ENCODE measurements at regions not wholly inside any gene's neighbourhood (a gene's known extent, or its start where the extent isn't known, plus 50 kb on each side); places are given as distances from the start of the nearest gene placed in this dataset.

- H3K4me3 ChIP-seq (ENCODE audit: low read length) = no peak overlapping the region
- H3K36me3 Mint-ChIP-seq = no peaks in the 10 kb centered on the region
- no peak overlapping the region for H3K27ac ChIP-seq (ENCODE audit: low read depth, low read length)
- no peaks in the 10 kb centered on the region for H3K36me3 ChIP-seq (ENCODE audit: control insufficient read depth in 2 of 3, insufficient read depth in 3 of 3, low read length in 3 of 3)
- H3K27me3 Mint-ChIP-seq = peaks cover 0 to 7% (median 0%) of the 10 kb centered on the region in 5 donors
- no peaks in the 10 kb centered on the region for H3K27me3 ChIP-seq (ENCODE audit: control insufficient read depth in 2 of 2, insufficient read depth in 2 of 2, low read length in 2 of 2)
- H3K4me1 Mint-ChIP-seq = peaks cover 0 to 2% (median 0%) of the 10 kb centered on the region in 7 donors
- H3K9me3 Mint-ChIP-seq = peaks cover 0 to 3% (median 0%) of the 10 kb centered on the region in 11 donors
- ATAC-seq (no peak), DNase-seq (no peak)
- intact Hi-C loops (cut with micrococcal nuclease) = no loop called here
- no peaks in the 10 kb centered on the region for H3K9me3 ChIP-seq (ENCODE audit: control insufficient read depth in 2 of 3, low read length in 3 of 3)
- no peak overlapping the region for H3K4me3 Mint-ChIP-seq
- CTCF ChIA-PET = no interaction called here
- no peaks in the 10 kb centered on the region for H3K4me1 ChIP-seq (ENCODE audit: control insufficient read depth in 2 of 2, insufficient read depth in 2 of 2, low read length in 2 of 2)
- H3K27ac Mint-ChIP-seq = no peak overlapping the region
- POLR2A ChIA-PET = no interaction called here
Measured at GRCh38 chr5:68084396-68084795, 131.2 kb upstream of the PIK3R1 start.

DNA sequence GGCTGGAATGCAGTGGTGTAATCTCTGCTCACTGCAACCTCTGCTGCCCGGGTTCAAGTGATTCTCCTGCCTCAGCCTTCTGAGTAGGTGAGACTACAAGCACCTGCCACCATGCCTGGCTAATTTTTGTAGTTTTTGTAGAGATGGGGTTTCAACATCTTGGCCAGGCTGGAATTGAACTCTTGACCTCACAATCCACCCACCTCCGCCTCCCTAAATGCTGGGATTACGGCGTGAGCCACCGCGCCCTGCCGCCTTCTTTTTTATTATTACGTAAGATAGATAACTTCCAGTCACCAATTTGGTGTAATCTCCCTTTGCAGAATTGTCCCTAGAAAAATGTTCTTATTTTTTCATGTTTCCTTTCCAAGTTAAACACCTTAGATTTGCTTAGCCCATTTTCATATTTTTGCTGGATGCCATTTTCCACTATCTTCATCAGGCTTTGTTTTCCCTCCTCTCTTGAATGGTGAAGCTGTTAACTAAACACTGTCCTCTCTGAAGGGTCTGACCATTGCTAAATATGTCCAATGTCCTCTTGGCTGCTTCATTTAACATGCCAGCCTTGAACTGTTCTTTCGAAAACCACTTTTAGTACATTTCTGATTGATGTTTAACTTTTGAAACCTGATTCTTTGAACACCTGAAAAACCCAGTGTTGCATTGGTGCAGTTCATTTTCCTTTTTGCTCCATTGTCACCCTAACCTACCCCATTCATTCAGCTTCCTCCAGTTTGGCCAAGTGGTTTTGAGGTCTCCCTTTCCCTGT, 135.1 kb upstream of the PIK3R1 start:
- H3K4me1 ChIP-seq (ENCODE audit: control insufficient read depth in 2 of 2, insufficient read depth in 2 of 2, low read length in 2 of 2) = no peaks in the 10 kb centered on the region
- H3K27ac ChIP-seq (ENCODE audit: low read depth, low read length) = no peak overlapping the region
- H3K9me3 Mint-ChIP-seq = peaks cover 0 to 3% (median 0%) of the 10 kb centered on the region in 11 donors
- H3K27me3 ChIP-seq (ENCODE audit: control insufficient read depth in 2 of 2, insufficient read depth in 2 of 2, low read length in 2 of 2) = no peaks in the 10 kb centered on the region
- peak overlapping the region in 1 of 9 donors; percentile 6 for H3K27ac Mint-ChIP-seq
- H3K36me3 Mint-ChIP-seq = no peaks in the 10 kb centered on the region
- no peaks in the 10 kb centered on the region for H3K36me3 ChIP-seq (ENCODE audit: control insufficient read depth in 2 of 3, insufficient read depth in 3 of 3, low read length in 3 of 3)
- intact Hi-C loops (cut with micrococcal nuclease) = no loop called here
- peaks cover 0 to 7% (median 0%) of the 10 kb centered on the region in 5 donors for H3K27me3 Mint-ChIP-seq
- H3K4me3 Mint-ChIP-seq = no peak overlapping the region
- ChIA-PET CTCF (no interaction called here), POLR2A (no interaction called here)
- no peaks in the 10 kb centered on the region for H3K9me3 ChIP-seq (ENCODE audit: control insufficient read depth in 2 of 3, low read length in 3 of 3)
- no peak overlapping the region for H3K4me3 ChIP-seq (ENCODE audit: low read length)
- peaks cover 0 to 2% (median 0%) of the 10 kb centered on the region in 7 donors for H3K4me1 Mint-ChIP-seq
- DNase-seq (no peak), ATAC-seq (no peak)

GRCh38 chr5:68077349-68077894, 138.1 kb upstream of the PIK3R1 start:
- H3K27me3 ChIP-seq (ENCODE audit: control insufficient read depth in 2 of 2, insufficient read depth in 2 of 2, low read length in 2 of 2) = no peaks in the 10 kb centered on the region
- no peaks in the 10 kb centered on the region for H3K9me3 ChIP-seq (ENCODE audit: control insufficient read depth in 2 of 3, low read length in 3 of 3)
- ATAC-seq (no peak), DNase-seq (no peak)
- H3K27ac Mint-ChIP-seq = no peak overlapping the region
- CTCF ChIA-PET = no interaction called here
- H3K27ac ChIP-seq (ENCODE audit: low read depth, low read length) = no peak overlapping the region
- H3K27me3 Mint-ChIP-seq = peaks cover 0 to 4% (median 0%) of the 10 kb centered on the region in 5 donors
- no peak overlapping the region for H3K4me3 Mint-ChIP-seq
- H3K4me1 Mint-ChIP-seq = peaks cover 0 to 2% (median 0%) of the 10 kb centered on the region in 7 donors
- H3K36me3 Mint-ChIP-seq = no peaks in the 10 kb centered on the region
- no peak overlapping the region for H3K4me3 ChIP-seq (ENCODE audit: low read length)
- intact Hi-C loops (cut with micrococcal nuclease) = no loop called here
- no peaks in the 10 kb centered on the region for H3K9me3 Mint-ChIP-seq
- no peaks in the 10 kb centered on the region for H3K36me3 ChIP-seq (ENCODE audit: control insufficient read depth in 2 of 3, insufficient read depth in 3 of 3, low read length in 3 of 3)
- no peaks in the 10 kb centered on the region for H3K4me1 ChIP-seq (ENCODE audit: control insufficient read depth in 2 of 2, insufficient read depth in 2 of 2, low read length in 2 of 2)
- POLR2A ChIA-PET = no interaction called here

- Mint-ChIP-seq H3K4me3 (no peak overlapping the region), H3K27ac (no peak overlapping the region), H3K27me3 (no peaks in the 10 kb centered on the region), H3K4me1 (no peaks in the 10 kb centered on the region), H3K36me3 (no peaks in the 10 kb centered on the region), H3K9me3 (no peaks in the 10 kb centered on the region)
- no peaks in the 10 kb centered on the region for H3K27me3 ChIP-seq (ENCODE audit: control insufficient read depth in 2 of 2, insufficient read depth in 2 of 2, low read length in 2 of 2)
- no peak overlapping the region for H3K27ac ChIP-seq (ENCODE audit: low read depth, low read length)
- H3K4me3 ChIP-seq (ENCODE audit: low read length) = no peak overlapping the region
- H3K9me3 ChIP-seq (ENCODE audit: control insufficient read depth in 2 of 3, low read length in 3 of 3) = no peaks in the 10 kb centered on the region
- ATAC-seq = no peak
- ChIA-PET CTCF (no interaction called here), POLR2A (no interaction called here)
- H3K36me3 ChIP-seq (ENCODE audit: control insufficient read depth in 2 of 3, insufficient read depth in 3 of 3, low read length in 3 of 3) = no peaks in the 10 kb centered on the region
- intact Hi-C loops (cut with micrococcal nuclease) = no loop called here
- H3K4me1 ChIP-seq (ENCODE audit: control insufficient read depth in 2 of 2, insufficient read depth in 2 of 2, low read length in 2 of 2) = no peaks in the 10 kb centered on the region
- DNase-seq = no peak
Measured at GRCh38 chr5:68074633-68075032, 140.9 kb upstream of the PIK3R1 start.

- Mint-ChIP-seq H3K27ac (no peak overlapping the region), H3K9me3 (no peaks in the 10 kb centered on the region), H3K4me1 (no peaks in the 10 kb centered on the region), H3K4me3 (no peak overlapping the region), H3K36me3 (no peaks in the 10 kb centered on the region), H3K27me3 (no peaks in the 10 kb centered on the region)
- Histone ChIP-seq H3K9me3 (ENCODE audit: control insufficient read depth in 2 of 3, low read length in 3 of 3) (no peaks in the 10 kb centered on the region), H3K4me1 (ENCODE audit: control insufficient read depth in 2 of 2, insufficient read depth in 2 of 2, low read length in 2 of 2) (no peaks in the 10 kb centered on the region), H3K36me3 (ENCODE audit: control insufficient read depth in 2 of 3, insufficient read depth in 3 of 3, low read length in 3 of 3) (no peaks in the 10 kb centered on the region), H3K27me3 (ENCODE audit: control insufficient read depth in 2 of 2, insufficient read depth in 2 of 2, low read length in 2 of 2) (no peaks in the 10 kb centered on the region), H3K27ac (ENCODE audit: low read depth, low read length) (no peak overlapping the region), H3K4me3 (ENCODE audit: low read length) (no peak overlapping the region)
- ChIA-PET CTCF (no interaction called here), POLR2A (no interaction called here)
- ATAC-seq (no peak), DNase-seq (no peak)
- intact Hi-C loops (cut with micrococcal nuclease) = no loop called here
Measured at GRCh38 chr5:68074048-68074632, 141.4 kb upstream of the PIK3R1 start.

GRCh38 chr5:68071736-68072135, 143.8 kb upstream of the PIK3R1 start:
- POLR2A ChIA-PET = no interaction called here
- Mint-ChIP-seq H3K4me1 (no peaks in the 10 kb centered on the region), H3K9me3 (peaks cover 0 to 2% (median 0%) of the 10 kb centered on the region in 11 donors), H3K36me3 (no peaks in the 10 kb centered on the region), H3K27ac (no peak overlapping the region), H3K4me3 (no peak overlapping the region), H3K27me3 (no peaks in the 10 kb centered on the region)
- no peaks in the 10 kb centered on the region for H3K9me3 ChIP-seq (ENCODE audit: control insufficient read depth in 2 of 3, low read length in 3 of 3)
- intact Hi-C loops (cut with micrococcal nuclease) = no loop called here
- H3K27me3 ChIP-seq (ENCODE audit: control insufficient read depth in 2 of 2, insufficient read depth in 2 of 2, low read length in 2 of 2) = no peaks in the 10 kb centered on the region
- ATAC-seq (no peak), DNase-seq (no peak)
- no peaks in the 10 kb centered on the region for H3K4me1 ChIP-seq (ENCODE audit: control insufficient read depth in 2 of 2, insufficient read depth in 2 of 2, low read length in 2 of 2)
- H3K36me3 ChIP-seq (ENCODE audit: control insufficient read depth in 2 of 3, insufficient read depth in 3 of 3, low read length in 3 of 3) = no peaks in the 10 kb centered on the region
- CTCF ChIA-PET = no interaction called here
- no peak overlapping the region for H3K27ac ChIP-seq (ENCODE audit: low read depth, low read length)
- no peak overlapping the region for H3K4me3 ChIP-seq (ENCODE audit: low read length)

DNA sequence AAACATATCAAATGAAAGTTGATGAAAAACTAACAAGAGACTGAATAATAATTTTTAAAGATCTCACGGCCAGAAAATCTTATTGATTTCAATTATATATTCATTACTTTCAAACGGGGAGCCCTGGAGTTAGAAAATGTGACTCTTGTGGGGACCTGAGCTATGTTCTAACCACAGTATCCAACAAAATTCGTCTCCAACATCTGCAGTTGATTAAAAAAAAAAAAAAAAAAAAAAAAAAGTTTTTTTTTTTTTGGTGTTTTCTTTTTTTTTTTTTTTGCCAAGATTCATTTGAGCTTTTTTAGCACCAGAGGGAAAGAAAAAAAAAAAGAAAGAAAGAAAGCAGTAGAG, 144.3 kb upstream of the PIK3R1 start:
- H3K36me3 Mint-ChIP-seq = peaks cover 0 to under 1% (median 0%) of the 10 kb centered on the region in 5 donors
- no peak overlapping the region for H3K27ac Mint-ChIP-seq
- CTCF ChIA-PET = no interaction called here
- Histone ChIP-seq H3K27ac (ENCODE audit: low read depth, low read length) (no peak overlapping the region), H3K27me3 (ENCODE audit: control insufficient read depth in 2 of 2, insufficient read depth in 2 of 2, low read length in 2 of 2) (no peaks in the 10 kb centered on the region), H3K9me3 (ENCODE audit: control insufficient read depth in 2 of 3, low read length in 3 of 3) (no peaks in the 10 kb centered on the region), H3K4me1 (ENCODE audit: control insufficient read depth in 2 of 2, insufficient read depth in 2 of 2, low read length in 2 of 2) (no peaks in the 10 kb centered on the region), H3K36me3 (ENCODE audit: control insufficient read depth in 2 of 3, insufficient read depth in 3 of 3, low read length in 3 of 3) (no peaks in the 10 kb centered on the region), H3K4me3 (ENCODE audit: low read length) (no peak overlapping the region)
- ATAC-seq (no peak), DNase-seq (no peak)
- intact Hi-C loops (cut with micrococcal nuclease) = no loop called here
- H3K4me1 Mint-ChIP-seq = no peaks in the 10 kb centered on the region
- peaks cover 0 to 7% (median under 1%) of the 10 kb centered on the region in 11 donors for H3K9me3 Mint-ChIP-seq
- POLR2A ChIA-PET = no interaction called here
- no peak overlapping the region for H3K4me3 Mint-ChIP-seq
- H3K27me3 Mint-ChIP-seq = no peaks in the 10 kb centered on the region
